Activated CD8-positive, alpha-beta memory T cell treated with anti-CD3 and anti-CD28 coated beads, Interleukin-2, amount 50 U/mL, for 24 hours (primary cell): ENCODE measurements at regions not wholly inside any gene's neighbourhood (a gene's known extent, or its start where the extent isn't known, plus 50 kb on each side); places are given as distances from the start of the nearest gene placed in this dataset.
"Not testable (repeated sequence)": the region's sequence is repeated elsewhere in the genome, so short reads cannot be mapped to it uniquely, and the experiment has no call there.

Source experiments
- DNase-seq: peaks from one replicate; pipeline ENCODE4 v3.0.0-alpha.2; 2020; ENCODE audit errors: extremely low read depth

DNA sequence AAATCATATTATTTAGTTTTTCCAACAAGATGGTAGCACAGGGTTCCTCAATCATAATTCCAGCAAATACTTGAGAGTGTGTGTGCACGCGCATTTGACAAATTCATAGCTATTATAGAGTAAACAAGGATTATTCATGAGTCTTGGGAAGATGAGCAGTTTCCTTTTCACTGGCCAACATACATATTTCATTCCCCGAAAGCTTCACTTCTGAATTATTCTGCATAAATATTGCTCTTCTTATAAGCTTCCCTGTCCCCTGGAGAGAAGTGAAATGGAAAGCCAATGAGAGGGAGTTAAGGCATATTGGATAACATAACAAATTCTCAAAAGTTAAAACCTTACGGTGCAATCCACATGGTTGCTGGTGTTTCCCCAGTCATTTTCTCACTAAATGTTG, 386.4 kb upstream of the SEMA6A start:
- DNase-seq = no peak

DNA sequence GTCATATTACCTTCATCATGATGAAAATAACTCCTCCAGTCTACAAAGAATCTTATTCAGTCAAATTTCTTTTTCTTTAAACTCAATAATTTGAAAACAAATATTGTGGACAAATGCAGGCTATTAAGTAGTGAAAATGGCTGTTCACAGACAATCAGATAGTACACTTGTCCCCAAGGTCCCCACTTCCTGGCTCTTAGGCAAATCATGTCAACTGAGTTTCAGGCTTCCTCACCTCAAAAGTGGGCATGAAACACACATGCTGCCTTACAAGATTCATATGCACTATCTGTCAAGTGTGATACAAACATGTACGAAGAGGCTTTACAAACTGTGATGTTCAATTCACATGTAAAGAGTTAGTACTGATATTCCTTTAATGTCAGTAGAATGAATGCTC, 385.2 kb upstream of the SEMA6A start:
- no peak for DNase-seq

DNA sequence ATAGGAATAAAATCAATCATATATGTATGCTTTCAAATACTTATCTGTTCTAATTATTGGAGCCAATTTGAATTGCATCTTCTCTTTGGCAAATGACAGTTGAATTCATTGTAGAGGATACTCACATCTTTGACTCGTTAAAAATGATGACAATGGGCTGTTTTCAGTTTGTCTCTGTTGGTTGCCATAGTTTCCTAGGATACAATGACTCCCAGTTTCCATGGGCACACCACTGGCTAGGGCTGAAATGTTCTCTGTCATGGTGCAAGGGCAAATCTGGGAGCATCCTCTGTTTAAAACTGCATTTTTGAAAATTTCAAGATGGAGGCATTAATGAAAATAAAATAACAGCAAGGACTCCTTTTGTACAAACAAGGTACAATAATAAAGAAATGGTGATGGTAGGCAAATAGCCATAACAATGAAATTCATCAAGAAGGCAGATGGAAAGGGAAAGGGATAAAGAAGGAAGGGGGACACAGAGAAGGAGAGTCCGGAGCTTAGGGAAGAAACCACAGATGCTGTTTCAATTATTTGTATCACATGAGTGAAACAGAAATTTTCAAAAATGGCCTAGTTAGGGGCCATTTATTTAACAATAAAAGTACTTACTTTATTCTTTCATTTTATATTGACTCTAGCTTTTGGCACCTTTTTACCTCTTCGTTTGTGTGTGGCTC, 378.8 kb upstream of the SEMA6A start:
- no peak for DNase-seq

DNA sequence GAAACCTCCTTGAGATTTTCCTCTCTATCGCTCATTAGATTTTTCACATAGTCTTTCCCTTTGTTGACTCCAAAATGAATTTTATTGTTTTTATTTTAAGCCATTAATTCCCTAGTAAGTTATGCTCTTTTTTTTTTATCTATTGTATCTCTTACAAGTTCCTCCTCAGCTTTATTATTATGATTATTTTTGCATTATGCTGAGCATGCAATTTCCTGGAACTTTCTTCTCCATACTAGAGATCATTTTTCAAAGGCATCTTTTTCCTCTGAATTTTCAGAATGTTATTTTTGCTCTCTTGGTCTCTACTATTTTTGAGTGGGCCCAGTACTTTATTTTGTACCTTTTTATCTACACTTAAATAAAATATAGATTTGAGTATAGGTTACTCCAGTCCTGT, 376.6 kb upstream of the SEMA6A start:
- no peak for DNase-seq

DNA sequence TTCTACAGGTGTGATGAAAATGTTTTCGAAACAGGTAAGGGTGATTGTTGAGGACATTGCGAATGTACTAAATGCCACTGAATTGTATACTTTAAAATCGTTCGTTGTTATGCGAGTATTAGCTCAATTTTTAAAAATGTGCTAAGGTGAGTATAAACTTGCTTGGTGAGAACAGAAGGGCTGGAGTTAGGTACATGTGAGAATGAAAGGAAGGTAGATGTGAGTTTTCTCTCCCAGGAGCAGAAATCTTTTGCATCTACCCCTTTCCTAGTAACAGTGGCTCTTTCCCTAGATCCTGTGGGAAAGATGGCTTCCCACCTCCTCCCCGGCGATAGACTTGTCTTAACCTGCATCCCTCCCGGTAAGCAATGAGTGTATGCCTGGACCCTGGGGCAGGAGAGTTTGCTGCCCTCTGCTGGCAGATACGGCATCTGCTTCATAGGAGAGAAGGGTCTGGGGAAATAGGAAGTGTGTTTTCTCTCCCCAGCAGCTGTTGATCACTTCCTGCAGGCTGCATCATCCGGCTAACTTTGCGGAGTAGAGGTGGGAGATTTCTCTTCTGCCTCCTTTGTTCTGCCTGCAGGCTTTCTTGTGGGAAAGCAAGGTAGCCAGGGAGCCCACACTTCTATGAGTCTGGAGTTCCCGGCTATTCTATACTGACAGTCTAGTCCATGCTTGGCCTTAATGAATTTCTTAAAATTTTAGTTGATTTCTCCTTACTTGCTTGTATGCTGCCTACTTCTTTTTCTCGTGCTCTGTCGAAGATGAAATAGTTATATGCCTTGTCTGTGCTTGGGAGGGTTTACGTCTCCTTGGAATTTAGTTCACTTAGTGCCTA, 373.3 kb upstream of the SEMA6A start:
- peak; percentile 17 for DNase-seq

DNA sequence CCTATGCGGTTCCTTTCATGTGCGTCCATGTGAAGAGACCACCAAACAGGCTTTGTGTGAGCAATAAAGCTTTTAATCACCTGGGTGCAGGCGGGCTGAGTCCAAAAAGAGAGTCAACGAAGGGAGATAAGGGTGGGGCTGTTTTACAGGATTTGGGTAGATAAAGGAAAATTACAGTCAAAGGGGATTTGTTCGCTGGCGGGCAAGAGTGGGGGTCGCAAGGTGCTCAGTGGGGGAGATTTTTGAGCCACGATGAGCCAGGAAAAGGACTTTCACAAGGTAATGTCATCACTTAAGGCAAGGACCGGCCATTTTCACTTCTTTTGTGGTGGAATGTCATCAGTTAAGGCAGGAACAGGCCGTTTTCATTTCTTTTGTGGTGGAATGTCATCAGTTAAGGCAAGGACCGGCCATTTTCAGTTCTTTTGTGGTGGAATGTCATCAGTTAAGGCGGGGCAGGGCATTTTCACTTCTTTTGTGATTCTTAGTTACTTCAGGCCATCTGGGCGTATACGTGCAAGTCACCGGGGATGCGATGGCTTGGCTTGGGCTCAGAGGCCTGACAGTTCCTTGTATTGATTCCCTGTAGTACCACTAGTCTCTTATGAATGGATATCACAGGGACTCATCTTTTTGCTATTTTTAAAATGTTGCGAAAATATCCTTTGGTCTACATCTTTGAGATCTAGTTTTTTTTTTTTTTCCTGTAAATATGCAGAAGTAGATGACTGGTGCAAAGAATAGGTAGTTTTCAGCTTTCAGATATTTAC, 371.2 kb upstream of the SEMA6A start:
- DNase-seq = not testable (repeated sequence)

DNA sequence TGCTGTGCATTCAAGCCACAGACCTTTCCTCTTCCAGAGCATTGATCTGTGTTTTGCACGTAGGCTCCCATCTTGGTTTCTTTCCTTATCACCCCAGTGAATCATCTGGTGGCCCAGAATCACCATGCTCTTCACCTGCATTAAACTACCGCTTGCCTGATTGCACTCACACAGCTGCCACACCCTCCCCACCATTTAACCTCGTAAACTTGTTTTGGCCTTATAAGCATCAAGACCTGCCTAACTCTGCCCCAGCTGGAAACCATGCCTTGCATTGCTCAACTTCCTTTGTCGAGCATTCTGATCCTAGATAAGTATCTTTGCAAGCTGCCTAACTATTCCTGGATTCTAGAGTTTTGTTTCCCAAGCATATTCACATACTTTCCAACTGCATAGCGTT, 369.6 kb upstream of the SEMA6A start:
- DNase-seq = no peak

DNA sequence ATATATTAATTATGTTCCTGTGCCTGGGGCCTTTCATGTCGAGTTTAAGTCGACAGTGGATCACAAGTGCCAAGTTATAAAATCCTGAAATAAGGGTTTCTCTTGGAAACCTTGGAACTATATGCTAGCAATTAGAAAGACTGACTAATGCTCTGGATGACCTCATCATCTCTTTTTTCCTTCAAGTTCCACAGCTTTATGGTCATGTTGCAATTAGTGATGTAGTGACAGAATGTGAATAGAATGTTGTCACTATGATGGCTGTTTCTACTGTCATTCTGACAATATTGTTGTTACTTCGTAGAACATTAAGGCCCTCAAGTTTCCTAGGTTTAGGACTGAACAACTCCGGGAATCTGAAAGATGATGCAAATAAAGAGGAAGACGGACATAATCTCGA, 368.0 kb upstream of the SEMA6A start:
- no peak for DNase-seq

DNA sequence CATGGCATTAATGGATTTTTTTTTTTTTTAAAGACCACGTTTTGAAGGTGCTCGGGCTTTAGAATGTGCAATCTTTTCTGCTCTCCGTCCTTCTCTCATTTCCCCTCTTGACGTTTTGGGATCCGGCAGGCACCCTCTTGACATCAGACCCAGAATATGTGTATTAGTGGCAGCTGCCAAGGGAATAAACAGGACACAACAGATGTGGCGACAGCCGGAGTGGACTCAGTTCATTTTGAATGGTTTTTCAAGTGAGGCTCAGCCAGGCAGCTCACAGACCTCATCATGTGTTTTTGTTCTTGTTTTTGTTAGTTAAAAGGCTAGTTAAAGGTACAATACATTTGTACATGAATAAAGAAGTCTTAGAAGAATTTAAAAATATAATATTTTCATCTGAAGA, 365.0 kb upstream of the SEMA6A start:
- no peak for DNase-seq

DNA sequence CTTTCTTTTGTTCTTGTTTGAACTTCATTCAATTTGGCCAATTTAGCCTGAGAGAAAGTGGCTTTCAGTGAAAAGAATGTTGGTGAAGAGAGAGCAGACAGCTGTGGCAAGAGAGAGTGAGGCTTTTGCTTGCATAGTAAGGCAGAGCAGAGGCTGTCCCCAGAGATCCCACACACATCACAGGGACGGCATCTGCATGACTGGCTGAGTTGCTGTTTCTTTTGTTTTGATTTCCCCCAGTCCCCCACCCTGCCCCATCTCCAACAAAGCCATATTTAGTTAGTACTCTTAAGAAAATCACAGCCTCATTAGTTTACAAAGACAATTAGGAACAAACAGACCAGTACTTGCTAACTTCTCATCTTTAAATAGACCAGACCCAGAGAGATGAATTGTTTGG, 363.9 kb upstream of the SEMA6A start:
- DNase-seq = no peak

DNA sequence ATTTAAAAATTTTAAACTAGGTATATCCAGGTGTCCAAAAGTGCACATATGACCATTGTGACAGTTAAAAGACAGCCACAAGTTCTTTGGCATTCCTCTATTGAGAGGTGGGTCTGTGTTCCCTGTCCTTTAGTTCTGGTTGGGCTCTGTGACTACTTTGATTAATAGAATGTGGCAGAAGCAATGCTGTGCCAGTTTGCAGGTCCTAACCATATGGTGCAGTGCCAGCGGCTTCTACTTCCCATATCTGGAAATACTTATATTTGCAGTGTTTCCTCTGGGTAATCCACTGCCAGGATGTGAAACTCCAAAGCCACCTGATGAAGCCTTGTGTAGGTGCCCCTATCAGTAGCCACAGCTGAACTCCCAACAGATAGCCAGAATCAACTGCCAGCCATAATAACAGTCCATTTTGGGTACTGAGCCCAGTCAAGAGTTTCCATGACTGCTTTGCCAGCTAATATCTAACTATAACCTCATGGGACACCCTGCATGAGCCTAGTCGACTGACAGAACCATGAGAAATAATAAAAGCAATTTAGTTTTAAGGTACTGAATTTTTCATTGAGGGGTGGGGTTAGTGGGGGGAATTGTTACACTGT, 361.0 kb upstream of the SEMA6A start:
- DNase-seq = no peak

DNA sequence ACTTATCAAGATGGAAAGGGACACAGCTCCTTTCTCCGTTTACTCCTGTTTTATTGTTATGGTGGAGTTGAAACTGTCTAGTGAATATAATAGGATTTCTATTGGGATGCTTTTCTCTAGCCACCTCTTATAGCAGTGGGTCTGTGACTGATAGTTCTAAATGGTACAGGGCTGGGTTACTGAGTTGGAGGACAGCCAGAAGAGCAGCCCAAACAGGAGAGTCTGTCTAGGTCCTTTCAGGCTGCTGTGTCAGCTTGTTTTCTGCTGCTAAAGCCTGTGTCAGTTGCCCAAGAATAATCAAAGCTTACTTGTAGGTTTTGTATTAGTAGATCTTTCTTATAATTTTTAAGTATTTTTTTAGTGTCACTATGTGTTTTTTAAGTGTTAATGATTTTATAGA, 356.0 kb upstream of the SEMA6A start:
- no peak for DNase-seq

DNA sequence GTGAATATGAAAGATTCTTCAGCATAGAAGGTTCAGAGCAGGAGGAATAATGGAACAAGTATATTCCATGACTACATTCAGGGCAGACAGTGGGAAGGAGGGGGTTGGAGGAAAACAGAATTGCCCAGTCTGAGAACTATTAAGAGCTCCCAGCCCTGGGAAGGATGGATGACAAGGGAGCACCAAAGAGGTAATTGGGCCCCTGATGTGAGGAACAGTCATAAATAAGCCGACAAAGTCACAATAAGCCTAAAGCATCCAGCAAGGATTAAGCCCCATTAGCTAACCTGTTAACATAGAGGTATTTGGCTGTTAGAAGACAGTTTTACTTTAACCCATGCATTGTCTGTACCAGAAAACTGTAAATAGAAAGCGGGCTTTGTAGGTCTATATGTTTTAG, 348.7 kb upstream of the SEMA6A start:
- DNase-seq = no peak

DNA sequence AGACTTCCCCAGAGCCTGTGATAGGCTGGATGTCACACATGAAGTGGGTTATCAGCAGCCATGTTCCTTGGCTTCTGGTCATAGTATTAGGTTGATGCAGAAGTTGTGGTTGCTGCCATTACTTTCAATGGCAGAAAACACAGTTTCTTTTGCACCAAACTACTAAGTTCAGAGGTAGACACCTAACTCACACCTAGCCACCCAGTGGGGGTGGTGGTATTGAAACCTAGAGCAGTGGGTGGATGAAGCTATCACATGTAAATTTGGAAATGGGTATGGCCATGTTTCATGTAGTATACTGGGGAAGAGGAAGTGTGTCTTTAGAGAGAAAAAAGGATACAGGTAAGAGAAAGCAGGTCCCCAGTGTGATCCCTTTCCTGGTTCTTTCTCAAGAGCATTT, 347.9 kb upstream of the SEMA6A start:
- no peak for DNase-seq

DNA sequence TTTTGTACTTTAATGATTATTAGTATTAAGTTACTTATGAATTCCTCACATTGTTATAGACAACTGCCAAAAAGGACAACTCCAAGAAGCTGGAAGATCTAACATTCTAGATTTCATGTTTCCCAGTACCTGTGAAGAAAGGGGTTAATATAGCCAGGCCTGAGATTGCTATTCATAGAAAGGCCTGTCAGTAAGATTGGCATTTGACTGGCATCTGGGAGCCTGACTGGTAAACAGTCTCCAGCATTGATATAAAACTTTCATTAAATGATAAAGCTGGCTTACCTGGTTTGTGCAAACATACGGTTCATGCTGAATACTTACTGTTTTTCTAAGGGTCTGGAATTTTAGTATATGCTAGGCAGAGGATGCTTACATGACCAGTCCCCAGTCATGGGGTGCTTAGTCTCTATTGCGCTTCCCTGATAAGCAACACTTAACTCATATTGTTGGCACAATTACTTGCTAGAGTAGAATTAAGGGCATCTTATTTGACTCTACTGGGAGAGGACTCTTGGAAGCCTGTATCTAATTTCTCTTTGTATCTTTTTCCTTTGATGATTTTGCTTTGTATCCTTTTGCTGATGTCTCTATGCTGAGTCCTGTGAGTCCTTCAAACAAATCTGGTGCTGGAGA, 340.4 kb upstream of the SEMA6A start:
- DNase-seq = no peak

DNA sequence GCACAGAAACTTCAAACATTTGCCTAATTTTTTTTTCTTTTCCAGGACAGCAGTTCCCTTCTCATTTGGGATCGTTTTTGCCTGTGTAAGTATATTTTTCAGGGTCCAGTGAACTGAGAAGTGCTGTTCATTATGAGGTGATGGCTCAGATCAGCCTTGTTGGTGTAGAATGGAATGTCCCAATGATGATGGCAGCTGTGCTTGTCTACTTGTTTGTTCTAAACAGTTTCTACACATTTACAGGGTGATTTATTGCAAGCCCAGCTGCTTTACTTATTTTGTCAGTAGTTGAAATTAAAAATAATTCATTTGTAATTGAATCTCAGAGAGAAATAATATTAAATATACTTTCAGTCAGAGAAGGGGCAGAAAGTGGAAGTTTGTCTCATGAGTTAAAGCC, 337.6 kb upstream of the SEMA6A start:
- DNase-seq = no peak

DNA sequence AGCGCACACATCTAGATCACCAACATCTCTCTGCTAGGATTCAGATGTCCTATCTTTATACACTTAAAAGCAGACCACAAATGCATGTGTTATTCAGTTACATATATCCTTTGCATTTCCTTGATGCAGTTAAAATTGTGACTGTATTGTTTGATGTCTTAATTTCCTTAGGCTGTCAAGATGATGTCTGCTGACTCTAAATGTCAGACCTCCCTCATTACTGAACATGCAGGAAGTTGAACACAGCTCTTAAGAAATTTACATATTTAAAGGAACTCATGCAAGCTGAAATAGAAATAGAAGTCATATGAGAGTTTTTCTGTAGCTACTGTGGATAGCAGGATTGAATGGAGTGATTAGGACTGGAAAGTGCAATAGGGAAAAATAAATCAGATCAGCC, 336.5 kb upstream of the SEMA6A start:
- DNase-seq = no peak

DNA sequence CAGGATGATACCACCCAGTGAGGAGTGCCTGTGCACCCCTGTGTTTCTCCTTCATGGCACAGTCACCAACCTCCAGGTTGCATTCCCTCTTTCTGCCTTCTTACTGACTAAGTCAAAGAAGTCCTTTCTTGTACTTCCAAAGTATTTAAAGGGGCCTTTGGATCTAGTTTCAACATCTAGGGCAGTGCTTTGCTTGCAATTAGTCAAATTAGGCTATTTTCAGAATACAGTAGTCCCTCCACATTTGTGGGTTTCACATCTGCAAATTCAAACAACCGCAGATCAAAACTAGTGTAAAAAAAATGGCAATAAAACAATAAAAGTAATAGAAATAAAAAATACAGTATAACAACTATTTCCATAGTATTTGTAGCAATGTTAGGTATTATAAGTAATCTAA, 333.9 kb upstream of the SEMA6A start:
- no peak for DNase-seq

DNA sequence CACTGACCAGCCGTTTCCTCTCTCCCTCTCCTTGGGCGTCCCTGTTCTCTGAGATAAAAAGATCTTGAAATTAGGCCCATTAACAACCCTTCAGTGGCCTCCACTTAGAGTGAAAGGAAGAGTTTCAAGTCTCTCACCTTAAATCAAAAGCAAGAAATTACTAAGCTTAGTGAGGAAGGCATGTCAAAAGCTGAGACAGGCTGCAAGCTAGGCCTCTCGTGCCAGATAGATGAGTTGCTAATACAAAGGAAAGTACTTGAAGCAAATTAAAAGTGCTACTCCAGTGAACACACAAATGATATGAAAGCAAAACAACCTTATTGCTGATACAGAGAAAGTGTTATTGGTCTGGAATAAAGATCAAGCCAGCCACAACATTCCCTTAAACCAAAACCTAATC, 331.3 kb upstream of the SEMA6A start:
- DNase-seq = no peak

DNA sequence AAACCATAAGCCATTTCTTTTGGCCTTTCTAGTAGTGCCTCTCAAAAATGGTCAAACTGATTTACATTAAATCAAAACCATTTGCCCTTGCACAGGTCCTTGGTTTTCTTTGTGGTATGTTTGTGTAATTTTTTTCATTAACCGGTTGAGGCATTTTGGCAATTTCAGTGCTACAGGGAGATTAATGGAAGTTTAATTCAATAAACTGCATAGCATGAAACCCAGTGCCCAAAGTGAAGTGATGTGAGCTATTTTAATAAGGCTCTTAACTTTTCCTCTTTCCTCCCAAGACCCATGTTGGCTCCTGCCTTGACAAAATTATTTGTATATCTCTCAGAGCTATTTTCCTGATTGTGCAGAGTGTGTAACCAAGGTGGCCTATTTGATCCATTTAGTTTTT, 326.2 kb upstream of the SEMA6A start:
- no peak for DNase-seq

DNA sequence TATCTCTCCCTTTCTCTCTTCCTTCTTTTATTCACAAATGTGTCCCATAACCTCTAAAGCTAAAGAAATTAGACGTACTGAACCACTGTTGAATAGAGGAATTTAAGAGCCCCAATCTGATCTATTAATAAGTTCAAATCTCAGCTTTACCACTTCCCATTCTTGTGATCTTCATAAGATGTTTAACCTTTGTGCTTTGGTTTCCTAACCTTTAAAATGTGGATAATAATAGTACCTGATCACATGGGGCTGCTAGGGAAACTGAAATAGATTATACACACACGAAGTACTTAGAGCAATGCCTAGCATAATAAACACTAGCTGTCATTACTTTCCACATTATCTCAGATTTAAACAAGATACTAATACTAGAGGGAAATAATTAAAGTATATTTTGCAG, 324.3 kb upstream of the SEMA6A start:
- no peak for DNase-seq

DNA sequence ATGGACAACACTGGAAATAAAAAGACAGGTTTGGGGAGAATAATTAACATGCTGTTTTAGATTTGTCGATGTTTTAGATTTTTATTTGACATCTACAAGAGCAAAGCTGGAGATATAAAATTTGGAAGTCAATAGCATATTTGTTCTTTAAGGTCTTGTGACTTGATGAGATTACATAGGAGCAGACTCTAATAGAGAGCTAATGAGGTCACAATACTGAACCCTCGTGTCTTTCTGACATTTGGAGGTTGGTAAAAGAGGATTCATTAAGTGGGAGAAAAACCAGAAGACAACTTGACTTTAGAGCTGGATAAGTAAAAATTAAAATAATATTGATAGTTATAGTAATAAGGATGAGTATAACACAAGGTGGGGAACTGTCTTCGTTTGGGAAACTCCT, 322.7 kb upstream of the SEMA6A start:
- no peak for DNase-seq
